Activated CD4-positive, alpha-beta T cell treated with anti-CD3 and anti-CD28 coated beads for 36 hours (primary cell): ENCODE measurements at regions not wholly inside any gene's neighbourhood (a gene's known extent, or its start where the extent isn't known, plus 50 kb on each side); places are given as distances from the start of the nearest gene placed in this dataset.

Experiments used
- ATAC-seq: fragments of 200-7000 bp; cut with Tn5 transposase; one replicate; pipeline ENCODE4 v1.10.0; 2021; ENCODE audit warnings: mild to moderate bottlenecking, moderate library complexity
- CTCF ChIA-PET: fragments of 350-600 bp; sonication (Branson Sonifier 250); formaldehyde crosslinking; loops from one replicate; lab custom pipeline; 2021; ENCODE audit warnings: antibody characterized with exemption; lab: Charles Lee
- POLR2A ChIA-PET: fragments of 350-600 bp; sonication (Branson Sonifier 250); formaldehyde crosslinking; loops from one replicate; lab custom pipeline; 2021; ENCODE audit warnings: antibody characterized with exemption, inconsistent platforms; lab: Charles Lee
- DNase-seq: peaks from one replicate; pipeline ENCODE4 v3.0.0-alpha.2; 2020
- H3K27ac Mint-ChIP-seq: one replicate; pipeline ENCODE4 v1.8.0; 2021; ENCODE audit warnings: mixed read lengths
- H3K27me3 Mint-ChIP-seq: one replicate; pipeline ENCODE4 v1.8.0; 2021; ENCODE audit warnings: mixed read lengths
- H3K36me3 Mint-ChIP-seq: one replicate; pipeline ENCODE4 v1.8.0; 2021; ENCODE audit warnings: low read depth, mixed read lengths
- H3K4me1 Mint-ChIP-seq: one replicate; pipeline ENCODE4 v1.8.0; 2021; ENCODE audit warnings: mixed read lengths
- H3K4me3 Mint-ChIP-seq: one replicate; pipeline ENCODE4 v1.8.0; 2021; ENCODE audit warnings: mild to moderate bottlenecking, moderate library complexity, mixed read lengths
- H3K9me3 Mint-ChIP-seq: one replicate; pipeline ENCODE4 v1.8.0; 2021; ENCODE audit warnings: low read depth, mixed read lengths
- intact Hi-C, 2 experiments: fragments of 100-400 bp; cut with DNase I in 1 of 2; cut with micrococcal nuclease in 1 of 2; formaldehyde crosslinking; loops; one replicate each; pipeline versions ENCODE4 v1.14.2 to v1.15.1; 2022 to 2024; cut with DNase I, micrococcal nuclease

DNA sequence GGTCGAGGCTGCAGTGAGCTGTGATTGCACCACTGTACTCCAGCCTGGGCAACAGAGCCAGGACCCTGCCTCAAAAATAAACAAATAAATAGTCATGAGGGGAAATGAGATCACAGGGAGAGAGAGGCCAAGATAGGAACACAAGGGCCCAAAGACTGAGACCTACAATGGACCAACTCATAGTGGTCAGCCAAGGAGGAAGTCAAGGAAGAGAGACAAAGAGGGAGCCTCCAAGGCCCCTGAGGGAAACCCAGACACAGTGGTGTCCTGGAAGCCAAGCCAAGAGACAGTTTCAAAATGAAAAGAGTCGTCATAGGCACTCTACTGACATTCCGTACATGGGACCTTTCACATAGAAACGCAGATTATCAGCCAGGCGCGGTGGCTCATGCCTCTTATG is 153.3 kb downstream of the BCOR start:
- Mint-ChIP-seq H3K9me3 (no peaks in the 10 kb centered on the region), H3K4me3 (no peak overlapping the region), H3K27ac (no peak overlapping the region), H3K4me1 (peaks cover 5% of the 10 kb centered on the region), H3K27me3 (no peaks in the 10 kb centered on the region), H3K36me3 (no peaks in the 10 kb centered on the region)
- intact Hi-C loops: no loop called here
- CTCF ChIA-PET: no interaction called here
- ATAC-seq (no peak), DNase-seq (no peak)
- POLR2A ChIA-PET: no interaction called here

DNA sequence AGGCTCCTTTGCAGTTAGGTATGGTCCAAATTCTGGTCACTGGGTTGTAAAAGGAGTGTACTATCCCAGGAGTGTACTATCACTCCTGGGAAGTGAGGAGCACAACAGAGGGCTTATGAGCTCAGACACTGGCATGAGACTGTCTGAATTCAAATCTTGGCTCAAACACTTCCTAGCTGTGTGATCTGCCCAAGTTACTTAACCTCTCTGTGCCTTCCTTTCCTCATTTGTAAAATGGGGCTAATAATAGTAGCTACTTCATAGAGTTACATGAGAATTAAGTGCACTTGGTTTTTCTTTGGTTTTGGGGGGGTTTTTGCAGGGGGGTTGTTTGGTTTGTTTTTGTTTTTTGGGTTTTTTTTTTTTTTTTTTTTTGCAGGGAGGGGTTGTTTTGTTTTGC is 152.0 kb downstream of the BCOR start:
- H3K36me3 Mint-ChIP-seq: no peaks in the 10 kb centered on the region
- ChIA-PET CTCF (interaction anchor here (0.7 kb wide), 1 partner anchor 934 kb away, joined by 3 read pairs; no protein-coding TSS in a partner anchor), POLR2A (no interaction called here)
- no peaks in the 10 kb centered on the region for H3K9me3 Mint-ChIP-seq
- H3K4me1 Mint-ChIP-seq: peaks cover 5% of the 10 kb centered on the region
- ATAC-seq (no peak), DNase-seq (no peak)
- H3K27ac Mint-ChIP-seq: no peak overlapping the region
- intact Hi-C loops: no loop called here
- no peaks in the 10 kb centered on the region for H3K27me3 Mint-ChIP-seq
- H3K4me3 Mint-ChIP-seq: no peak overlapping the region

DNA sequence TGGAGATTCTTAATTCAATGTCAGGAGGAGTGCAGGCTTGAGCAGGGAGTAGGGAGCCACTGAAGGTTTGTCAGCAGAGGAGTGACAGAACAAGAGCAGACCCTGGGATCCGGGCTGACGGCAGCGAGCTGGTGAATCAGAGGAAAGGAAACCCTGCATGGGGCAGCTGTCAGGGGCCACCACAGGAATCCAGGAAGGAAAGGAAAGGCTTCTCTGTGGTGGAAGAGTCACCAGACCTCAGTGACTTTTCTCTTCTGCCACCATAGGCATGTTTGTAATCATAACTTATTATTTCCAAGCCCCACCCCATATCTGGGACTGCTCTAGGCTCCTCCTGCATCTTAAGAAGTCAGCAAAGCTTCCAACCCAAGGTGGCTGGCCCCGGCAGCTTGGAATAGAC is 150.9 kb downstream of the BCOR start:
- Mint-ChIP-seq H3K27ac (no peak overlapping the region), H3K9me3 (no peaks in the 10 kb centered on the region), H3K36me3 (no peaks in the 10 kb centered on the region), H3K4me3 (no peak overlapping the region), H3K4me1 (peaks cover 5% of the 10 kb centered on the region), H3K27me3 (no peaks in the 10 kb centered on the region)
- CTCF ChIA-PET: no interaction called here
- POLR2A ChIA-PET: interaction anchor here (1.0 kb wide), 1 partner anchor 59 kb away, joined by 4 read pairs; no protein-coding TSS in a partner anchor
- no peak for DNase-seq
- intact Hi-C loops: no loop called here
- ATAC-seq: peak; percentile 26

DNA sequence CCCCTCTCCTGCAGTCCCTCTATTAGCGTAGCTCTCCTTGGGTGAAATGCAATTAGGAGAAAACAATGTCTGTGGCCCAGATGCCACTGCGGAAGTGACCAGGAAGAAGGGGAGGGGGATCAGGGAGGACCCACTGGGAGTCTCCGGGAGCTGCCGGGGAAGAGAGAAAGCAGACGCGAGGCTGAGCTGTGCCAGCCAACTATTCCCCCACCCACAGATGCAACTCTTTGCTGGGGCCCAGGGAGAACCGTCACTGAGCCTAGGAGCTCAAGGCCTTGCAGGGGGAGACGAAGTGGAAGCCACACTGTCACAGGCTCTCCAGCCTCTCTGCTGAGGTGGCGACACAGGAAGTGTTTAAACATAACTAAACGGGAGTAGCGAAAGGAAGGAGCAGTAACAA is 149.2 kb downstream of the BCOR start:
- Mint-ChIP-seq H3K27ac (no peak overlapping the region), H3K36me3 (no peaks in the 10 kb centered on the region), H3K27me3 (no peaks in the 10 kb centered on the region), H3K4me3 (no peak overlapping the region), H3K9me3 (no peaks in the 10 kb centered on the region), H3K4me1 (peaks cover 5% of the 10 kb centered on the region)
- CTCF ChIA-PET: no interaction called here
- POLR2A ChIA-PET: no interaction called here
- intact Hi-C loops: no loop called here
- DNase-seq (no peak), ATAC-seq (no peak)

DNA sequence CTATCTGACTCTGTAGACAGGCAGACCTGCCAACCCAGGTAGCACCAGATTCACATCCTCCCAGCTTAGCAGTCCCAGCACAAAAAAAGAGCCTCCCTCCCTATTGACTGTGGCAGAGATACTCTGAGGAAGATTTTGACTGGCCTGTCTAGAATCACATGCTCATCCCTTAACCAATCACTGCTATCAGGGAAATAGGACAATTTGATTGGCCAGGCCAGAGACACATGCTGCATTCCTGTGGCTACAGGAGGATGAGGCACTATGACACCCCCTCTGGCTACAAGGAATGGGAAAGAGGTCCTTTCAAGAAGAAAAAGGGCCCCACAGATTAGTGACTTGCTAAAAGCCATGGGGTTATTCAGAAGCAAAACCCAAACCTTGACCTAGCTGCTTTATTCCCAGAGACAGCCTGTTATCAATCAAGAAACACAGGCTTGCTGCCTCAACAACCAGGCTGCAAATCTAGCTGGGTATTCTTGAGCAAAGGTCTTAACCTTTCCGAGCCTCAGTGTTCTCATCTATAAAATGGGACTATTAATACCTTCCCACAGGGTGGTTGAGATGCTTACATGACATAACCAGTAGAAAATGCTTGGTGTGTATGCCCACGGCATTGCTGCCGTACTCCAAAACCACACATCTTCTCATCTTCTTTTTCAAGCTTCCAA is 147.6 kb downstream of the BCOR start:
- no peaks in the 10 kb centered on the region for H3K36me3 Mint-ChIP-seq
- DNase-seq (no peak), ATAC-seq (no peak)
- intact Hi-C loops: no loop called here
- H3K27ac Mint-ChIP-seq: no peak overlapping the region
- CTCF ChIA-PET: no interaction called here
- no peak overlapping the region for H3K4me3 Mint-ChIP-seq
- peaks cover 7% of the 10 kb centered on the region for H3K4me1 Mint-ChIP-seq
- H3K27me3 Mint-ChIP-seq: no peaks in the 10 kb centered on the region
- POLR2A ChIA-PET: interaction anchor here (0.6 kb wide), 1 partner anchor 13 kb away, joined by 7 read pairs; no protein-coding TSS in a partner anchor
- H3K9me3 Mint-ChIP-seq: no peaks in the 10 kb centered on the region

DNA sequence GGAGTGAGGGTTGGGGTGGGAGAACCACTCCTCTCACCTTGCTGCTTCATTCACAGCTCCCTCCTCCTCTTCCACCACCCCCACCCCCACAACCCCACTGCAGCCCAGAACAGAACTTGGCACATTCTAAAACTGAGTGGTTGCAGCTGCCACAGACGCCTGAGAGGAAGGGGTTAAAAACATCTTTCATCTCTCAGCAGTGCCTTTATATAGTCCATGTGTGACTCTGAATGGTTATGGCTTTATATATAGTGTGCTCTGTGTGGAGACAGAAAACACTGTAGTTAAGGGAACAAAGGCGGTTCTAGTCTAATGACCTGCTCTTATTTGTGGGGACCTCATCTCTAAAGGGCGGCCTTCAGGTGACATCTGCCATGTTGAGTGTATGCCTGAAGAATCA is 144.8 kb downstream of the BCOR start:
- no peak for DNase-seq
- intact Hi-C loops: no loop called here
- Mint-ChIP-seq H3K36me3 (no peaks in the 10 kb centered on the region), H3K9me3 (no peaks in the 10 kb centered on the region), H3K4me3 (no peak overlapping the region), H3K4me1 (peaks cover 11% of the 10 kb centered on the region), H3K27me3 (no peaks in the 10 kb centered on the region), H3K27ac (no peak overlapping the region)
- ChIA-PET POLR2A (no interaction called here), CTCF (interaction anchor here (1.1 kb wide), 1 partner anchor 116 kb away, joined by 3 read pairs; no protein-coding TSS in a partner anchor)
- no peak for ATAC-seq

DNA sequence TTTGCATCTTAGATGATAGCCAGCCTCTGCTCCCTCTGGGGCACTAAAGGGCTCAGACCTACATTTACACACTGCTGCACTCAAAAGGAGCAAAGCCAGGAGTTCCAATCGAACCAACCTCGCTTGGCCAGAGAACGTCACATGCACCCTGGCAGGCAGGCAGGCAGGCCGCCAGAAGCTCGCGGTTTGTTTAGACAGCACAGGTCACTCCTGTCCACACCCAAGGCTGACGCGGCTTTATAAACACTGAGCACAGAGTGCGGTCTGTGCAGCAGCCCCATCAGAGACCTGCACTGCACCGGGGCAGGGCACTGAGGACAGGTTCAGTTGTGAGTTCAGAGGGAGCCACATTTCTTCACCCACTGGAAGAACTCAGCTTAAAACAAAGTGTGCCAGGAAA is 143.9 kb downstream of the BCOR start:
- Mint-ChIP-seq H3K9me3 (no peaks in the 10 kb centered on the region), H3K4me3 (no peak overlapping the region), H3K27ac (no peak overlapping the region), H3K36me3 (no peaks in the 10 kb centered on the region), H3K27me3 (no peaks in the 10 kb centered on the region), H3K4me1 (peaks cover 6% of the 10 kb centered on the region)
- DNase-seq (no peak), ATAC-seq (no peak)
- ChIA-PET CTCF (interaction anchor here (1.1 kb wide), 1 partner anchor 116 kb away, joined by 3 read pairs; no protein-coding TSS in a partner anchor), POLR2A (no interaction called here)
- intact Hi-C loops: no loop called here

DNA sequence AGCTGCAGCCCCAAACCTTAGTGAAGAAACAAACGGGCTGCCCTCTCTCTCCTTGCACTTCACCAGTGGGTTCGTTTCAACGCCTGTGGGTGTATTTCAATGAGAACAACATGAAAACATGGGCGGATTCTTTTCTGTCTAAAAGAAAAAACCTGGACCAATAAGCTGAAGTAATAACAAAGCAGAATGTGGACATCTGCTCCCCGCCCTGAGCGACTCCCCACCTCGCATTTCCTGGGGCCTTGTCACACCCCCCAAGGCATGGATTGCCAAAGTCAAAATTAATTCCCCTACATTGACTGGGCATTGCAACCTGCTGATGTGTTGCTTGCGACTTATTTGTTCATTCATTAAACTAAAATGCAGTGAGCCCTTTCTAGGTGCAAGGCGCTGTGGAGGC is 142.9 kb downstream of the BCOR start:
- DNase-seq: no peak
- ATAC-seq: no peak
- H3K4me1 Mint-ChIP-seq: peaks cover 6% of the 10 kb centered on the region
- no peaks in the 10 kb centered on the region for H3K36me3 Mint-ChIP-seq
- H3K9me3 Mint-ChIP-seq: no peaks in the 10 kb centered on the region
- H3K4me3 Mint-ChIP-seq: no peak overlapping the region
- intact Hi-C loops: no loop called here
- H3K27ac Mint-ChIP-seq: no peak overlapping the region
- no peaks in the 10 kb centered on the region for H3K27me3 Mint-ChIP-seq
- CTCF ChIA-PET: no interaction called here
- POLR2A ChIA-PET: no interaction called here

DNA sequence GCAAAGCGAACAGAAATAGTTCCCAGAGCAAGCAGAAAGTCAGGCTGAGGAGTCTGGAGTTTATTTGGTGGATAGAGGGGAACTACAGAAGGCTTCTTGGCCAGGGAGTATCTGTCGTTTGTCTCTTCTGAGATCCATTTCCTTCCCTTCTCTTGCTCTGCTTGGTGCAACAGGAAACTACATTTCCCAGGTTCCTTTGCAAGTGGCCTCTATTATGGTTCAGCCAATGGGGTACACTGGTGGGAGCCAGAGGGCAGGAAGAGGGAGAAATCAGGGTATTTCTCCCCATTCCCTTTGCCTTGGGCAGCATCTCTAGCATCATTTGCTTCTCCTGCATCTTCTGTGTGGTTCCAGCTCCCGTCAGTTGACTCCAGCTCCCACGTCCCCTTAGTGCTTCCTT is 142.1 kb downstream of the BCOR start:
- peaks cover 6% of the 10 kb centered on the region for H3K4me1 Mint-ChIP-seq
- no peaks in the 10 kb centered on the region for H3K27me3 Mint-ChIP-seq

DNA sequence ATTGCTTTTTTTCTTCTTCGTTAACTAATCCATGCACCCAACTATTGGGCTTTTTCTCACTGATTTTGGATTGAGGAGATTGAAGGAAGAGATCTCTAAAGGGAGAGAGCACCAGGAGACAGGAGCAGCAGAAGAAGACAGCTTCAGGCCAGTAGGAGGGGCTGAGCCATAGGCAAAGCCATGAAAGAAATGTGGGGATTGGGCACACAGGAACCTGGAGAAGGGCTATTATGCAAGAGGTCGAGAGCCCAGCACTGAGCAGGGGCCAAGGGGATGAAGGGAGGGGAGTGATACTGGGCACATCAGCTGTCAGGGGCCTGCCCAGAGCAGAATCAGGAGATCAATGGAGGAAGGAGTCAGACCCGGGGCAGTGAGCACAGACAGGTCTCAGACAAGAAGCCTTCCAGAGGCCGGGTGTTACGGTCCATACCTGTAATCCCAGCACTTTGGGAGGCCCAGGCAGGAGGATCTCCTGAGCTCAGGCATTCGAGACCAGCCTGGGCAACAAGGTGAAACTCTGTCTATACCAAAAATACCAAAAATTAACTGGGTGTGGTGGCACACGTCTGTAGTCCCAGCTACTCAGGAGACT is 140.9 kb downstream of the BCOR start:
- DNase-seq (no peak), ATAC-seq (no peak)
- Mint-ChIP-seq H3K9me3 (no peaks in the 10 kb centered on the region), H3K4me3 (no peak overlapping the region), H3K36me3 (no peaks in the 10 kb centered on the region), H3K27me3 (no peaks in the 10 kb centered on the region), H3K27ac (no peak overlapping the region), H3K4me1 (peaks cover 6% of the 10 kb centered on the region)
- CTCF ChIA-PET: interaction anchor here (0.6 kb wide), 2 partner anchors 28 to 185 kb away, joined by 3 read pairs; no protein-coding TSS in a partner anchor
- intact Hi-C loops: no loop called here
- POLR2A ChIA-PET: no interaction called here

More for the DNA sequence above, 142.1 kb downstream of the BCOR start:
- DNase-seq: no peak
- intact Hi-C loops: no loop called here
- ChIA-PET CTCF (no interaction called here), POLR2A (no interaction called here)
- no peak overlapping the region for H3K27ac Mint-ChIP-seq
- H3K36me3 Mint-ChIP-seq: no peaks in the 10 kb centered on the region
- no peaks in the 10 kb centered on the region for H3K9me3 Mint-ChIP-seq
- ATAC-seq: no peak
- H3K4me3 Mint-ChIP-seq: no peak overlapping the region

DNA sequence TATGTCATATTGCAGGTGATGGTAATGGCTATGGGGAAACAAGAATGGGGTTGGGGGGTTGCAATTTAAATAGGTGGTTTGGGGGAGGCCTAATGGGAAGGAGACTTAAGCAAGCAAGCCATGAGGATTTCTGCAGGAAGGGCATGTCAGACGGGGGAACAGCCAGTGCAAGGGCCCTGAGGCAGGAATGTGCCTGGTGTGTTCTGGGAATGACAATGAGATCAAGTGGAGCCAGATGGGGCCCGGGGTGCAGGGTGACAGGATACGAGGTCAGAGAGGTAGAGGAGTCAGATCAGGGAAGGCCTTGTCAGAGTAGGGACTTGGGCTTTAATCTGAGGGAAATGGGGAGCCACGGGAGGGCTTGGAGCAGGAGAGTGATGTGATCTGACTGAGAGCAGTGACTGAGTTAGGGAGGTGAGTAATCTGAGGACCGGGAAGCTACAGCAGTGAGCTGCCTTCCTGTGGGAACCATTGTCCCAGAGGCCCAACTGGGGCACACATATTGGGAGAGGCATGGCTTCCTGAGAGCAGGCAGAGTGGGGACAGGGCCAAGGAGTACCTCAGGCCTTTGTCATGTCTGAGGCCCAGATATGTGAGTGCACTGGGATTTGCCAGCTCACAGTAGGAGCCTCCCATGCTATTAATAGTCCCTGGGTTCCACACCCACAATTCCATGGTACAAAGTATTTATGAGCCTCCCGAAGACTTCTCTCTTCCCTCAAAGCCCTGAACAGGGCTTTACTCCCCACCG is 139.8 kb downstream of the BCOR start:
- CTCF ChIA-PET: interaction anchor here (0.6 kb wide), 1 partner anchor 11 kb away, joined by 4 read pairs; no protein-coding TSS in a partner anchor
- no peak for ATAC-seq

More for the DNA sequence above, 139.8 kb downstream of the BCOR start:
- no peaks in the 10 kb centered on the region for H3K36me3 Mint-ChIP-seq
- H3K4me3 Mint-ChIP-seq: no peak overlapping the region
- DNase-seq: no peak
- POLR2A ChIA-PET: no interaction called here
- H3K4me1 Mint-ChIP-seq: peaks cover 6% of the 10 kb centered on the region
- no peak overlapping the region for H3K27ac Mint-ChIP-seq
- no peaks in the 10 kb centered on the region for H3K27me3 Mint-ChIP-seq
- intact Hi-C loops: no loop called here
- no peaks in the 10 kb centered on the region for H3K9me3 Mint-ChIP-seq
